Central memory CD8-positive, alpha-beta T cell (primary cell): ENCODE measurements at regions not wholly inside any gene's neighbourhood (a gene's known extent, or its start where the extent isn't known, plus 50 kb on each side); places are given as distances from the start of the nearest gene placed in this dataset.
"Not testable (repeated sequence)": the region's sequence is repeated elsewhere in the genome, so short reads cannot be mapped to it uniquely, and the experiment has no call there.

Source experiments
- ATAC-seq: fragments of 150-1000 bp; cut with Tn5 transposase; replicated peaks from 2 replicates; pipeline ENCODE4 v1.10.0; 2022; ENCODE audit warnings: mild to moderate bottlenecking, moderate FRiP score, moderate number of reproducible peaks; ENCODE audit not compliant: poor library complexity, severe bottlenecking; ENCODE audit errors: extremely low read depth
- DNase-seq, 2 donors: peaks; one replicate each; pipeline ENCODE4 v3.0.0; 2021; ENCODE audit warnings: low spot score in 2 of 2
- H3K27ac Mint-ChIP-seq: one replicate; pipeline ENCODE4 v1.8.0; 2022; ENCODE audit warnings: low read depth, mild to moderate bottlenecking, moderate library complexity, mixed read lengths
- H3K27me3 Mint-ChIP-seq: one replicate; pipeline ENCODE4 v1.8.0; 2022; ENCODE audit warnings: mixed read lengths
- H3K36me3 Mint-ChIP-seq: one replicate; pipeline ENCODE4 v1.8.0; 2022; ENCODE audit warnings: mild to moderate bottlenecking, moderate library complexity, mixed read lengths; ENCODE audit not compliant: insufficient read depth
- H3K4me1 Mint-ChIP-seq: one replicate; pipeline ENCODE4 v1.8.0; 2022; ENCODE audit warnings: mixed read lengths
- H3K4me3 Mint-ChIP-seq: one replicate; pipeline ENCODE4 v1.8.0; 2022; ENCODE audit warnings: mild to moderate bottlenecking, moderate library complexity, mixed read lengths
- H3K9me3 Mint-ChIP-seq: one replicate; pipeline ENCODE4 v1.8.0; 2022; ENCODE audit warnings: mixed read lengths

DNA sequence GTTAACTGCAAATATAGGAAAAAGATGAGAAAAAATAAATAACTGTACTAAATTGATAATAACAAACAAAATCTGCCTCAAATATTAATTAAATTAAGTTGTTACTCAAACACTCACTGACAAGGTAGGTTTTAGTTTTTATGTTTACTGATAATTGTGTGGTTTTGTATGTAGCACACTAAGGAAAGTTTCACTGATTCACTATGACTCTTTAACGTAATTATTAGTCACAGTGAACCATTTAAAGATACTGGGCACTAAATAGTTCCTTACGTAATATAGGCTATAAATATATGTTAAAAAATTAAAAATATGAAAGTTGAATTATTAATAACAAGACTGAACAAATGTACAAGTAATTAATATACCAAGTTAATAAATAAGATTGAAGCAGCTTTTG lies 2330.0 kb upstream of the RAG2 start:
- DNase-seq: no peak
- Mint-ChIP-seq H3K27ac (no peak overlapping the region), H3K36me3 (no peaks in the 10 kb centered on the region), H3K4me3 (no peak overlapping the region), H3K4me1 (no peaks in the 10 kb centered on the region), H3K27me3 (no peaks in the 10 kb centered on the region), H3K9me3 (peaks cover under 1% of the 10 kb centered on the region)
- ATAC-seq: no peak

DNA sequence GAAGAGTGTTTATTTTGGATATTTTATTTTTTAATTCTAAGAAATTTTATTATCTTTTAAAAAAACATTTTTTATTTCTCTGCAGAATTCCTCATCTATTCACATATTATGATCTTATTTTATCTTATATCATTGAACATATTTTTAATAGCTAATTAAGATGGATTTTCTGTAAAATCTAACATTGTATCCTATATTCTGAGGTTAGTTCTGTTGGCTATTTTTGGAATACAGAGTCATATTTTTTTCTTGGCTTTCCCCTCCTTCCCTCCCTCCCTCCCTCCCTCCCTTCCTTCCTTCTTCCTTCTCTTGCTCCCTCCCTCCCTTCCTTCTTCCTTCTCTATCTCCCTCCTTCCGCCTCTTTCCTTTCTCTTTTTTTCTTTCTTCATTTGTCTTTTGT lies 2326.6 kb upstream of the RAG2 start:
- DNase-seq (no peak), ATAC-seq (no peak)
- Mint-ChIP-seq H3K27ac (no peak overlapping the region), H3K4me1 (no peaks in the 10 kb centered on the region), H3K9me3 (peaks cover 5% of the 10 kb centered on the region), H3K27me3 (no peaks in the 10 kb centered on the region), H3K4me3 (no peak overlapping the region), H3K36me3 (no peaks in the 10 kb centered on the region)

DNA sequence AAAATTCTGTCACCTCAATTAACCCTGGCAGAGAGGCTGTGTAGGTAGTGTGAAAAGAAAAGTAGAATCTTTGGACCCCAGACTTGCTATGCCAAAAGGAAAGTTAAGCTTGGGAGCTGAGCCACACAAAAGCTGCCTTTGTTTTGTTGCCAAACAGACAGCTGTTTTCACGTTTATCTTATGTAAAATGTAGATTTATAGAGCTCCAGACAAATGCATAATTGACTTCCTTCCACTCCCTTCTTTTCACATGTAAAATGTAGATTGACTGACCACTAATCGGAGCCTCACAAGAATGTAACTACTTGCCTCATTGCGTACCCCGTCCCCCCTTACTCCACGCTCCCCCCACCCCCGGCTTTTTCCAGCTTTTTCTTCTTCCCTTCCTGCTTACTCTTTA lies 2302.2 kb upstream of the RAG2 start:
- Mint-ChIP-seq H3K27me3 (no peaks in the 10 kb centered on the region), H3K36me3 (no peaks in the 10 kb centered on the region), H3K4me1 (no peaks in the 10 kb centered on the region), H3K27ac (no peak overlapping the region), H3K4me3 (no peak overlapping the region), H3K9me3 (peaks cover 9% of the 10 kb centered on the region)
- ATAC-seq (no peak), DNase-seq (no peak)

DNA sequence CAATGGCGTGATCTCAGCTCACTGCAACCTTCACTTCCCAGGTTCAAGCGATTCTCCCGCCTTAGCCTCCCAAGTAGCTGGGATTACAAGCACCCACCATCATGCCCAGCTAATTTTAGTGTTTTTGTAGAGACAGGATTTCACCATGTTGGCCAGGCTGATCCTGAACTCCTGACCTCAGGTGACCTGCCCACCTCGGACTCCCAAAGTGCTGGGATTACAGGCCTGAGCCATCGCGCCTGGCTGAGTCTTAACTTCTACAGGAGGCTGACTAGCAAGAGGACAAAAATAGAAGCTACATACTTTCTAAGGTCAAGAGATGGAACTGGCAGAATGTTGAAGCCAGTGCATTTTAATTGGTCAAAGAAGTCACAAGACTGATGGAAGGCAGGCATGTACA lies 2296.2 kb upstream of the RAG2 start:
- not testable (repeated sequence) for DNase-seq, H3K4me3 Mint-ChIP-seq, ATAC-seq, H3K4me1 Mint-ChIP-seq, H3K27ac Mint-ChIP-seq, H3K36me3 Mint-ChIP-seq, H3K27me3 Mint-ChIP-seq
- H3K9me3 Mint-ChIP-seq: peaks cover 16% of the 10 kb centered on the region

DNA sequence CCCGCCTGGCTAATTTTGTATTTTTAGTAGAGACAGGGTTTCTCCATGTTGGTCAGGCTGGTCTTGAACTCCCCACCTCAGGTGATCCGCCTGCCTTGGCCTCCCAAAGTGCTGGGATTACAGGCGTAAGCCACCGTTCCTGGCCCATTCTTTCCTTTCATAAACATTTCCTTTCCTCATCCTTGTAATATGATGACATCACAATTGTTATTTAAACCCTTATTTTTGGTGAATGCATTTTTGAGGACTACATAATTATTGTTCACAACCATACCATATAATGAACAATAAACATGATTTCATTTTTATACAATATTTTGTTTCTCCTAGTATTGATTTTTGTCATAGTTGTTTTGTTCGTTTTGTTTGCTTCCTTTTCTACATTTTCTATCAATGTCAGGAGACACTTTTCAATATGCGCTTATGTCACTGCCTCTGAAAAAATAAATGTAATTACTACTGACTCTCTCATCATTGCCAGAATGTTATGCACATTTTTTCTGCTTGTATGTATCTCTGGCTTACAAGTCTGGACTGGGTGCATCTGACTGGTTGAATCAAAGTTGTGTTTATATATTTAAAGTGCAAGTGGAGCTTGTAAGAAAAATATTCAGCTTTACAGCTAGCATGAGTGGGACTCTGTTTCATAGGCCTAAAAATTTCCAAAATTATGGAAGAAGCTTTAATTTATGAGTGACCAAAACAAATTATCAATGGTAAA lies 2286.3 kb upstream of the RAG2 start:
- H3K4me1 Mint-ChIP-seq: no peaks in the 10 kb centered on the region
- H3K4me3 Mint-ChIP-seq: no peak overlapping the region
- H3K27me3 Mint-ChIP-seq: no peaks in the 10 kb centered on the region
- no peak overlapping the region for H3K27ac Mint-ChIP-seq
- no peaks in the 10 kb centered on the region for H3K36me3 Mint-ChIP-seq
- no peak for ATAC-seq
- H3K9me3 Mint-ChIP-seq: peaks cover 17% of the 10 kb centered on the region
- no peak for DNase-seq

DNA sequence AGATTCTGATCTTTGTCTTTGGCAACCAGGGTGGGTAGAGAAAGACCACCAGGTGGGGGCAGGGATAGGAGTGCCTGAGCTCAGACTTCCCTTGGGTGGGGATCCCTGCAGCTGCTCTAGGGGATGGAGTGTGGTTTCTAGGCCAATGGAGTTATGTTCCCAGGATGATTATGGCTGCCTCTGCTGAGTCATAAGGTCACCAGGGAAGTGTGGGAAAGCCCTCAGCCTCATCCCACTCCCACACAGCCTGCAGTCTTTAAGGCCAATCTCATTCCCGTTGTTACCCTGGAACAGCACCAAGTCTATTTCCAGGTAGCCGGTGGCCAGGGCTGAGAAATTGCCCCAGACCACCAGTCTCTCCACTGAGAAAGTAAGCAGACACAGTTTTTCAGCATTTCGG lies 2269.3 kb upstream of the RAG2 start:
- peaks cover 1% of the 10 kb centered on the region for H3K36me3 Mint-ChIP-seq
- no peak overlapping the region for H3K27ac Mint-ChIP-seq
- H3K27me3 Mint-ChIP-seq: no peaks in the 10 kb centered on the region
- H3K9me3 Mint-ChIP-seq: peaks cover 35% of the 10 kb centered on the region
- H3K4me1 Mint-ChIP-seq: no peaks in the 10 kb centered on the region
- no peak overlapping the region for H3K4me3 Mint-ChIP-seq
- ATAC-seq (no peak), DNase-seq (no peak)

DNA sequence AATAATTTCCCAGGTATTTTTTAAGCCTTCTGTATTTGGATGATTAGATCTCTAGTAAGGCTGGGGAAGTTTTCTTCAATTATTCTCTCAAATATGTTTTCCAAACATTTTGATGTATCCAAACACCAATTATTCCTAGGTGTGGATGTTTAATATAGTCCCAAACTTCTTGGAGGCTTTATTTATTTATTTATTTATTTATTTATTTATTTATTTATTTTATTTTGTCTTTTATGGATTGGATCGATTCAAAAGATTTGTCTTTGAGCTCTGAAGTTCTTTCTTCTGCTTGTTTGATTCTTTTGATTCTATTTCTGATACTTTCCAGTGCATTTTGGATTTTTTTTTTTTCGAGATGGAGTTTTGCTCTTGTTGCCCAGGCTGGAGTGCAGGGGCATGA lies 2267.9 kb upstream of the RAG2 start:
- no peaks in the 10 kb centered on the region for H3K4me1 Mint-ChIP-seq
- ATAC-seq (no peak), DNase-seq (no peak)
- no peak overlapping the region for H3K4me3 Mint-ChIP-seq
- H3K9me3 Mint-ChIP-seq: peaks cover 37% of the 10 kb centered on the region
- no peaks in the 10 kb centered on the region for H3K27me3 Mint-ChIP-seq
- H3K27ac Mint-ChIP-seq: no peak overlapping the region
- H3K36me3 Mint-ChIP-seq: peaks cover 1% of the 10 kb centered on the region

DNA sequence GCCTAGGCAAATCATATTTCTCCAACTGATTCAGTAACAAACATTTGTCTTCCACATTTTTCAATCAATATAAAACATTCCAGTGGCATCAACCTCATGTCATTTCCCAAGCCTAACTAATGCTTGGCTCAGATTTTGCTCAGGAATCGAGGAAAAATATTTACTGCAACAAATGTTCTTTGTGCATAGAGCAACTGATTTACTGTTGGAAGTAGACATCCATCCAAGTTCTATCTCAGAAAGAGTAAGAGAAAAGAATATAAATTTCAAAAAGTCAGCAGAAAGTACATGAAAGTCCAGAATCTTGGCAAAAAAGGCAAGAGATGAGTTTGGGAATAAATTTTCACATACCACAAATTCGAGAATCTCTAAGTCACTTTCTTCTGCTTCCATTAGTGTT lies 2245.0 kb upstream of the RAG2 start:
- no peak overlapping the region for H3K4me3 Mint-ChIP-seq
- H3K4me1 Mint-ChIP-seq: no peaks in the 10 kb centered on the region
- no peak for DNase-seq
- H3K27me3 Mint-ChIP-seq: no peaks in the 10 kb centered on the region
- H3K27ac Mint-ChIP-seq: no peak overlapping the region
- no peaks in the 10 kb centered on the region for H3K36me3 Mint-ChIP-seq
- ATAC-seq: no peak
- H3K9me3 Mint-ChIP-seq: peaks cover 19% of the 10 kb centered on the region

DNA sequence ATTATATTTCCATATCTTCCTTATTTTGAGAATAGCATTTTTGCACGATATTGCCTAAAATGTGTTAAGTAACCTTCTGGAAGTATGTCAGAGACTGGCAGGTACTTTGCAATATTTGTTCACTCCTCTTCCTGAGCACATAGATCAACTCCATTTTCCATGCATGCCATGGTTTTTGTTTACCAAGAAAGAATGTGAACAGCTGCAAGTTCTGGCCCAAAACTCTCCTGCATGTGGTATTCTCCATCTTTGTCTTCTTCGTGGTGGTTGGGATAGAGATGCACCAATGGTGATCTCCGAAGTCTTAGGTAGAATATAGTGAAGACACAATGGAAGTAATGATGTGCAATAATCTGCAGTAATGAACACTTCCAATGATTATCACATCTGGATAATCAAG lies 2241.0 kb upstream of the RAG2 start:
- no peak overlapping the region for H3K27ac Mint-ChIP-seq
- H3K4me3 Mint-ChIP-seq: no peak overlapping the region
- no peaks in the 10 kb centered on the region for H3K4me1 Mint-ChIP-seq
- H3K36me3 Mint-ChIP-seq: no peaks in the 10 kb centered on the region
- ATAC-seq (no peak), DNase-seq (no peak)
- no peaks in the 10 kb centered on the region for H3K27me3 Mint-ChIP-seq
- peaks cover 5% of the 10 kb centered on the region for H3K9me3 Mint-ChIP-seq

DNA sequence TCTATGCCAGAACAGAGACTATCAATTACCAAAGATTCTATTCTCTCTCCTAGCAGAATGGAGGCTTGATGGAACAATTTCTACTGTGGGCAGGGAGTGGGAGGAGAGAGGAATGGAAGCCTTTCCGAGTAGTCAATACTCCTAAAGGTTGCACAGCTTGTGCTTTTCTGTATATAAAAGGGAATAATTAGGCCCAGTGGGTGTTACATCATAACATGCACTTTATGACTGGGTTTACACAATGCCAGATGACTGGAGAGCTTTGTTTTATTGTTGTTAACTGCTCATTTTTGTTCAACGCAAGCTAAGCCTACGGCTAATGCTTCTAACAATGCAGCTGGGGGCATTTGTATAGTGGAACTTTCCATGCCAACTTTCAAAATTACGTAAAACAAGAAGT lies 2237.9 kb upstream of the RAG2 start:
- Mint-ChIP-seq H3K27me3 (no peaks in the 10 kb centered on the region), H3K4me3 (no peak overlapping the region), H3K4me1 (no peaks in the 10 kb centered on the region), H3K27ac (no peak overlapping the region), H3K9me3 (peaks cover 11% of the 10 kb centered on the region), H3K36me3 (no peaks in the 10 kb centered on the region)
- DNase-seq: no peak
- ATAC-seq: no peak

DNA sequence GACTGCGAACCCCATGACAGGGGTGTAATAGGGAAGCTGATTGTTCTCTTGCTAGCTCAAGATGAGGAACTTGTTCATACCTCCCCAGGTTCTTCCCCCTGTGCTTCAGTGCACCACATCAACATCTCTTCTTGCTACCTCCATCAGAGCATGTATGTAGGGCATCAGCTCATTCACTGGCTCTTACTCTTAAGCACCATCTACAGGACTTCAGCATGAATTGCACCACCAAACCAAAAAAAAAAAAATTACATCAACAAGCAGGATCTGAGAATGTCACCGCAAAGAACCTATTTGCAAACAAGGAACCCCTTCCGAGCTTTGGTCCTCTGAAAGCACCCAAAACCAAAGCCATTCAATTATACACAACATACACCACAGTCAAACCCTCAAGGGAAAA lies 2226.5 kb upstream of the RAG2 start:
- no peak overlapping the region for H3K4me3 Mint-ChIP-seq
- H3K9me3 Mint-ChIP-seq: peaks cover 42% of the 10 kb centered on the region
- ATAC-seq (no peak), DNase-seq (no peak)
- no peak overlapping the region for H3K27ac Mint-ChIP-seq
- no peaks in the 10 kb centered on the region for H3K27me3 Mint-ChIP-seq
- H3K4me1 Mint-ChIP-seq: no peaks in the 10 kb centered on the region
- no peaks in the 10 kb centered on the region for H3K36me3 Mint-ChIP-seq

DNA sequence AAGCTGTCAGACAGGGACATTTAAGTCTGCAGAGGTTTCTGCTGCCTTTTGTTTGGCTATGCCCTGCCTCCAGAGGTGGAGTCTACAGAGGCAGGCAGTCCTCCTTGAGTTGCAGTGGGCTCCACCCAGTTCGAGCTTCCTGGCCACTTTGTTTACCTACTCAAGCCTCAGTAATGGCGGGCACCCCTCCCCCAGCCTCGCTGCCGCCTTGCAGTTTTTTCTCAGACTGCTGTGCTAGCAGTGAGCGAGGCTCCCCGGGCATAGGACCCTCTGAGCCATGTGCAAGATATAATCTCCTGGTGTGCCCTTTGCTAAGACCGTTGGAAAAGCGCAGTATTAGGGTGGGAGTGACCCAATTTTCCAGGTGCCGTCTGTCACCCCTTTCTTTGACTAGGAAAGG lies 2223.8 kb upstream of the RAG2 start:
- not testable (repeated sequence) for ATAC-seq, H3K4me3 Mint-ChIP-seq, H3K4me1 Mint-ChIP-seq, H3K36me3 Mint-ChIP-seq, DNase-seq, H3K27me3 Mint-ChIP-seq, H3K27ac Mint-ChIP-seq
- H3K9me3 Mint-ChIP-seq: peaks cover 43% of the 10 kb centered on the region

DNA sequence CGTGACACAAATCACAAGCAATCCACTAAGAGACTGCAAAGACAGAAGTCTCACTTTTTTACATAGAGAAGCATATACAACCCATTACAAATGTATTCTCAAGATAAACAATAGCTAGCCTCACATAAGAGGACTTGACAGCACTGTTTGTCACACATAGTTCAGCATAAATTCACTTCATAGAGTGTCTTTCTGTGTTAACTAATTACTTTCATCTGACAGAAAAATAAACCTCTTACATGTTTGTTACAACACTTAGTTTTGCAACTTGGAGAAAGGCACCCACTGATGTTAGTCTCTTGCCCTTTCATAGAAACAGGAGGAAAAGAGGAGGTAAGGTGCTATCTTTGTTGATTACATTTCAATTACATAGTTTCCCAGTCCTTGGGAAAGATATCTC lies 2221.9 kb upstream of the RAG2 start:
- no peaks in the 10 kb centered on the region for H3K4me1 Mint-ChIP-seq
- no peak for ATAC-seq
- H3K4me3 Mint-ChIP-seq: no peak overlapping the region
- H3K36me3 Mint-ChIP-seq: no peaks in the 10 kb centered on the region
- no peak for DNase-seq
- no peaks in the 10 kb centered on the region for H3K27me3 Mint-ChIP-seq
- H3K9me3 Mint-ChIP-seq: peaks cover 32% of the 10 kb centered on the region
- no peak overlapping the region for H3K27ac Mint-ChIP-seq

DNA sequence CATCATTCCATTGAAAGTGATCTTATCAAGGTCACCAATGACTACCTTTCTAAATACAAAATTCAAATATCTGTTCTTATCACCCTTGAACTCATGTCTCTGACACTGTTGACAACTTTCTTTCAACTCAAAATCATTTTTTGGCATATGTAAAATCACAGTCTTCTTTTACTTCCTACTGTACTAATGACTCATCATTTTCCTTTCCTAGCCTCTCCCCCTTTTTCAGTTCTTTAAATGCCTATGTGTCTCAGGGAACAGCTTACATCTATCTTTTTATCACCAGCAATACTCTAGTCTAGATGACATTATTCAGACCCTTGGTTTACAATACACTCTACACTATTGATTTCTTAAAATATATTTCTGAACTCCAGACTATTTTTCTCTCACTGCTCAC lies 2220.7 kb upstream of the RAG2 start:
- H3K27me3 Mint-ChIP-seq: no peaks in the 10 kb centered on the region
- ATAC-seq: no peak
- H3K36me3 Mint-ChIP-seq: no peaks in the 10 kb centered on the region
- no peak overlapping the region for H3K4me3 Mint-ChIP-seq
- no peaks in the 10 kb centered on the region for H3K4me1 Mint-ChIP-seq
- DNase-seq: no peak
- H3K9me3 Mint-ChIP-seq: peaks cover 22% of the 10 kb centered on the region
- H3K27ac Mint-ChIP-seq: no peak overlapping the region
